SK-N-SH (cell line): ENCODE measurements at regions not wholly inside any gene's neighbourhood (a gene's known extent, or its start where the extent isn't known, plus 50 kb on each side); places are given as distances from the start of the nearest gene placed in this dataset.

ENCODE experiments used
- CTCF ChIA-PET: fragments of 300-600, 350-600 bp; formaldehyde crosslinking; extraction: SDS; loops from one replicate; lab custom pipeline; 2021; lab: Yijun Ruan, JAX
- POLR2A ChIA-PET: fragments of 350-600 bp; sonication (Branson Sonifier 250); formaldehyde crosslinking; extraction: SDS; loops from one replicate; lab custom pipeline; 2020; ENCODE audit warnings: antibody characterized with exemption, inconsistent platforms; lab: Yijun Ruan, JAX
- DNase-seq: peaks from one replicate; pipeline ENCODE4 v3.0.0; 2012
- H2AFZ ChIP-seq: fragments of 200-600 bp; sonication (generic); 2 replicates; pipeline ENCODE4 v1.8.1; 2016; ENCODE audit warnings: antibody characterized with exemption, mild to moderate bottlenecking, low read depth
- H3F3A ChIP-seq: fragments of 200-600 bp; sonication (generic); replicated peaks from 2 replicates; pipeline ENCODE3; 2016; ENCODE audit warnings: antibody characterized with exemption, mild to moderate bottlenecking; ENCODE audit not compliant: insufficient read depth
- H3K27ac ChIP-seq, 2 experiments: fragments of 200-500 bp in 1 of 2; fragments of 200-600 bp in 1 of 2; sonication (Bioruptor generic) in 1 of 2; sonication (generic), shearing (Covaris generic) in 1 of 2; 2 replicates each; pipeline versions ENCODE4 v1.5.1 to v1.6.1; 2014 to 2016; ENCODE audit warnings: low read depth in 2 of 2, inconsistent platforms in 1 of 2, low read length in 1 of 2, mild to moderate bottlenecking in 1 of 2, mixed read lengths in 1 of 2
- H3K27me3 ChIP-seq: fragments of 200-600 bp; sonication (generic), shearing (Covaris generic); 2 replicates; pipeline ENCODE4 v1.6.1; 2016; ENCODE audit warnings: mixed run types; ENCODE audit not compliant: insufficient read depth
- H3K36me3 ChIP-seq, 2 experiments: fragments of 200-500 bp in 1 of 2; fragments of 200-600 bp in 1 of 2; sonication (Bioruptor generic) in 1 of 2; sonication (generic) in 1 of 2; replicated peaks in 1 of 2; 2 replicates each; pipeline versions ENCODE3 to v1.5.1; 2014 to 2016; ENCODE audit warnings: low read length in 1 of 2, mild to moderate bottlenecking in 1 of 2; ENCODE audit not compliant: insufficient read depth in 2 of 2, control insufficient read depth in 1 of 2
- H3K4me1 ChIP-seq, 2 experiments: fragments of 200-500 bp in 1 of 2; fragments of 200-600 bp in 1 of 2; sonication (Bioruptor generic) in 1 of 2; sonication (generic), shearing (Covaris generic) in 1 of 2; 2 replicates each; pipeline versions ENCODE4 v1.5.1 to v1.6.1; 2014 to 2016; ENCODE audit warnings: low read depth in 1 of 2, low read length in 1 of 2, mixed run types in 1 of 2; ENCODE audit not compliant: insufficient read depth in 2 of 2, control insufficient read depth in 1 of 2
- H3K4me2 ChIP-seq: fragments of 200-600 bp; sonication (generic), shearing (Covaris generic); 2 replicates; pipeline ENCODE4 v1.6.1; 2017; ENCODE audit warnings: mixed run types
- H3K4me3 ChIP-seq, 2 experiments: fragments of 200-500 bp in 1 of 2; fragments of 200-600 bp in 1 of 2; sonication (Bioruptor generic) in 1 of 2; sonication (generic), shearing (Covaris generic) in 1 of 2; 2 replicates each; pipeline versions ENCODE4 v1.5.1 to v1.8.1; 2014 to 2016; ENCODE audit warnings: low read depth in 2 of 2, inconsistent platforms in 1 of 2, low read length in 1 of 2, mild to moderate bottlenecking in 1 of 2, mixed read lengths in 1 of 2, moderate library complexity in 1 of 2
- H3K79me2 ChIP-seq: fragments of 200-600 bp; sonication (generic); 2 replicates; pipeline ENCODE4 v1.8.1; 2017; ENCODE audit warnings: mild to moderate bottlenecking; ENCODE audit not compliant: insufficient read depth
- H3K9ac ChIP-seq: fragments of 200-600 bp; sonication (generic); 2 replicates; pipeline ENCODE4 v1.6.1; 2017; ENCODE audit warnings: mixed run types
- H3K9me2 ChIP-seq: fragments of 200-600 bp; sonication (generic); 2 replicates; pipeline ENCODE4 v1.6.1; 2017; ENCODE audit warnings: mixed run types
- H3K9me3 ChIP-seq: fragments of 200-600 bp; sonication (generic); 2 replicates; pipeline ENCODE4 v1.6.1; 2017; ENCODE audit warnings: mixed run types, mild to moderate bottlenecking, moderate library complexity
- H4K20me1 ChIP-seq: fragments of 200-600 bp; sonication (generic); 2 replicates; pipeline ENCODE4 v1.6.1; 2017; ENCODE audit warnings: mild to moderate bottlenecking, mixed run types; ENCODE audit not compliant: insufficient read depth
- EP300 ChIP-seq, 2 experiments: IDR thresholded peaks; 2 replicates each; pipeline versions ENCODE4 v1.4.0 to v1.6.1; 2012; ENCODE audit warnings: borderline replicate concordance in 1 of 2, low read depth in 1 of 2, low read length in 1 of 2
- EZH2phosphoT487 ChIP-seq: fragments of 200-600 bp; sonication (generic); IDR thresholded peaks from 2 replicates; pipeline ENCODE4 v1.6.1; 2017; ENCODE audit warnings: low read depth, mixed run types, mild to moderate bottlenecking, antibody characterized with exemption, moderate library complexity, borderline replicate concordance
- FOSL2 ChIP-seq: IDR thresholded peaks from 2 replicates; pipeline ENCODE4 v1.4.0; 2012; ENCODE audit warnings: low read depth, mild to moderate bottlenecking, moderate library complexity, borderline replicate concordance
- FOXM1 ChIP-seq: IDR thresholded peaks from 2 replicates; pipeline ENCODE4 v1.4.0; 2012; ENCODE audit warnings: low read depth, mild to moderate bottlenecking
- GATA2 ChIP-seq: sonication (generic); formaldehyde crosslinking; IDR thresholded peaks from 2 replicates; pipeline ENCODE4 v1.5.0; 2020; ENCODE audit warnings: mild to moderate bottlenecking, missing genetic modification reagents
- IRF3 ChIP-seq: fragments of 150-350 bp; IDR thresholded peaks from 2 replicates; pipeline ENCODE4 v1.6.1; 2016; ENCODE audit warnings: mild to moderate bottlenecking, low read depth, low read length
- MAX ChIP-seq: IDR thresholded peaks from 2 replicates; pipeline ENCODE4 v1.4.0; 2012; ENCODE audit warnings: low read depth
- MXI1 ChIP-seq: IDR thresholded peaks from 2 replicates; pipeline ENCODE4 v1.6.1; 2012; ENCODE audit warnings: mild to moderate bottlenecking, low read depth, low read length, improper control_type of control experiment
- NFIC ChIP-seq: IDR thresholded peaks from 2 replicates; pipeline ENCODE4 v1.4.0; 2012; ENCODE audit warnings: borderline replicate concordance
- NRF1 ChIP-seq: IDR thresholded peaks from 2 replicates; pipeline ENCODE4 v1.6.1; 2012; ENCODE audit warnings: low read depth, mild to moderate bottlenecking, low read length
- PBX3 ChIP-seq: IDR thresholded peaks from 2 replicates; pipeline ENCODE4; 2012
- RAD21 ChIP-seq: IDR thresholded peaks from 2 replicates; pipeline ENCODE4 v1.6.1; 2012; ENCODE audit warnings: mild to moderate bottlenecking, low read length
- RCOR1 ChIP-seq: fragments of 150-350 bp; IDR thresholded peaks from 2 replicates; pipeline ENCODE4 v1.6.1; 2017; ENCODE audit warnings: antibody characterized with exemption, low read length
- REST ChIP-seq: IDR thresholded peaks from 2 replicates; pipeline ENCODE4 v1.6.1; 2012; ENCODE audit warnings: mild to moderate bottlenecking, low read depth, low read length, moderate library complexity
- RFX5 ChIP-seq: IDR thresholded peaks from 2 replicates; pipeline ENCODE4 v1.6.1; 2012; ENCODE audit warnings: mild to moderate bottlenecking, improper control_type of control experiment, low read length
- RXRA ChIP-seq: IDR thresholded peaks from 2 replicates; pipeline ENCODE4 v1.4.0; 2012; ENCODE audit warnings: low read depth, mild to moderate bottlenecking, borderline replicate concordance
- SIN3A ChIP-seq: IDR thresholded peaks from 2 replicates; pipeline ENCODE4 v1.6.1; 2012; ENCODE audit warnings: low read depth, mild to moderate bottlenecking, low read length, moderate library complexity, borderline replicate concordance
- TEAD4 ChIP-seq: IDR thresholded peaks from 2 replicates; pipeline ENCODE4 v1.4.0; 2012; ENCODE audit warnings: mild to moderate bottlenecking, borderline replicate concordance; ENCODE audit not compliant: insufficient read depth
- USF1 ChIP-seq: IDR thresholded peaks from 2 replicates; pipeline ENCODE4 v1.4.0; 2012; ENCODE audit warnings: low read depth, borderline replicate concordance
- USF2 ChIP-seq: fragments of 150-350 bp; IDR thresholded peaks from 2 replicates; pipeline ENCODE4 v1.6.1; 2017; ENCODE audit warnings: antibody characterized with exemption, low read length, low read depth, borderline replicate concordance
- YY1 ChIP-seq: IDR thresholded peaks from 2 replicates; pipeline ENCODE4 v1.4.0; 2012; ENCODE audit warnings: low read depth, mild to moderate bottlenecking

- H3K36me3 ChIP-seq = no peaks in the 10 kb centered on the region
- H4K20me1 ChIP-seq = no peaks in the 10 kb centered on the region
- TF ChIP-seq USF1 (no peak), RXRA (no peak), MXI1 (no peak), FOXM1 (no peak), IRF3 (no peak), RFX5 (no peak)
These were observed 422.6 kb upstream of the SETBP1 start for GRCh38 chr18:44258086-44258485.

GRCh38 chr18:44258576-44258975 lies 422.1 kb upstream of the SETBP1 start:
- TF ChIP-seq PBX3 (no peak), GATA2 (CRISPR knock-in tag) (no peak), YY1 (no peak), REST (no peak), NRF1 (no peak), EP300 (IDR thresholded peaks at IDR 0.05; ENCODE audit: borderline replicate concordance in 1 of 2, low read depth in 1 of 2, low read length in 1 of 2) (no peak), MAX (no peak), SIN3A (no peak), NFIC (no peak), RFX5 (no peak), RAD21 (no peak), USF2 (no peak), TEAD4 (no peak), RCOR1 (no peak), EZH2phosphoT487 (no peak), FOSL2 (no peak)
- TF ChIP-seq, all 33 proteins: peak for 0
- no peaks in the 10 kb centered on the region for H3K9me2 ChIP-seq
- no peak overlapping the region for H3K9ac ChIP-seq
- no peak for DNase-seq
- H3K27me3 ChIP-seq = no peaks in the 10 kb centered on the region
- CTCF ChIA-PET = no interaction called here
- H3K36me3 ChIP-seq = no peaks in the 10 kb centered on the region
- no peak overlapping the region for H3K27ac ChIP-seq
- H3K79me2 ChIP-seq = no peaks in the 10 kb centered on the region
- no peaks in the 10 kb centered on the region for H3K4me1 ChIP-seq
- H3F3A ChIP-seq = no peaks in the 10 kb centered on the region
- no peak overlapping the region for H3K4me2 ChIP-seq
- H3K4me3 ChIP-seq = no peak overlapping the region
- H4K20me1 ChIP-seq = no peaks in the 10 kb centered on the region
- no peak overlapping the region for H2AFZ ChIP-seq
- POLR2A ChIA-PET = no interaction called here
- 0 out of 2 replicates have a peak, but pooled peaks cover 12% of the 10 kb centered on the region for H3K9me3 ChIP-seq

More at GRCh38 chr18:44258086-44258485, 422.6 kb upstream of the SETBP1 start:
- H3K4me2 ChIP-seq = no peak overlapping the region
- no peaks in the 10 kb centered on the region for H3F3A ChIP-seq
- no peak overlapping the region for H3K4me3 ChIP-seq
- H3K9ac ChIP-seq = no peak overlapping the region
- no peaks in the 10 kb centered on the region for H3K79me2 ChIP-seq
- H3K4me1 ChIP-seq = no peaks in the 10 kb centered on the region
- H2AFZ ChIP-seq = no peak overlapping the region
- H3K27ac ChIP-seq = no peak overlapping the region
- CTCF ChIA-PET = no interaction called here
- no peaks in the 10 kb centered on the region for H3K27me3 ChIP-seq
- POLR2A ChIA-PET = no interaction called here
- DNase-seq = no peak
- 0 out of 2 replicates have a peak, but pooled peaks cover 12% of the 10 kb centered on the region for H3K9me3 ChIP-seq
- no peaks in the 10 kb centered on the region for H3K9me2 ChIP-seq
